HG03442 (cell line): ENCODE measurements at regions not wholly inside any gene's neighbourhood (a gene's known extent, or its start where the extent isn't known, plus 50 kb on each side); places are given as distances from the start of the nearest gene placed in this dataset.
A peak's percentile ranks its signal among the peaks of the same experiment; 100 is the strongest.

Experiments used
- ATAC-seq: cut with Tn5 transposase; IDR thresholded peaks from one replicate; pipeline ENCODE4 v1.9.1; 2021; ENCODE audit warnings: mild to moderate bottlenecking, moderate library complexity; ENCODE audit not compliant: unreplicated experiment

- no peak for ATAC-seq
Measured at GRCh38 chr13:95352486-95352885, 51.2 kb upstream of the ABCC4 start.

GRCh38 chr13:95354156-95354555 is 52.9 kb upstream of the ABCC4 start:
- no peak for ATAC-seq

- ATAC-seq: no peak
Measured at GRCh38 chr13:95354680-95355487, 53.6 kb upstream of the ABCC4 start.

GRCh38 chr13:95355494-95355893 is 54.2 kb upstream of the ABCC4 start:
- ATAC-seq: no peak

GRCh38 chr13:95356916-95357315 is 55.7 kb upstream of the ABCC4 start:
- no peak for ATAC-seq

- ATAC-seq: no peak
Measured at GRCh38 chr13:95357875-95358274, 56.6 kb upstream of the ABCC4 start.

- no peak for ATAC-seq
Measured at GRCh38 chr13:95360052-95360451, 58.8 kb upstream of the ABCC4 start.

GRCh38 chr13:95360464-95361097 is 59.3 kb upstream of the ABCC4 start:
- ATAC-seq: no peak

- no peak for ATAC-seq
Measured at GRCh38 chr13:95361686-95362085, 60.4 kb upstream of the ABCC4 start.

- ATAC-seq: no peak
Measured at GRCh38 chr13:95362666-95363065, 61.4 kb upstream of the ABCC4 start.

GRCh38 chr13:95367309-95367843 is 66.1 kb upstream of the ABCC4 start:
- no peak for ATAC-seq

GRCh38 chr13:95368998-95369397 is 67.7 kb upstream of the ABCC4 start:
- no peak for ATAC-seq

GRCh38 chr13:95375706-95376105 is 74.5 kb upstream of the ABCC4 start:
- no peak for ATAC-seq

GRCh38 chr13:95378603-95379002 is 77.4 kb upstream of the ABCC4 start:
- ATAC-seq: no peak

- ATAC-seq: peak; percentile 91
Measured at GRCh38 chr13:95380468-95381211, 79.4 kb upstream of the ABCC4 start.

- no peak for ATAC-seq
Measured at GRCh38 chr13:95381212-95381527, 79.9 kb upstream of the ABCC4 start.

GRCh38 chr13:95382411-95382810 is 81.2 kb upstream of the ABCC4 start:
- ATAC-seq: no peak

GRCh38 chr13:95382916-95383315 is 81.7 kb upstream of the ABCC4 start:
- ATAC-seq: no peak

- no peak for ATAC-seq
Measured at GRCh38 chr13:95385373-95385772, 84.1 kb upstream of the ABCC4 start.

GRCh38 chr13:95385798-95386197 is 84.5 kb upstream of the ABCC4 start:
- no peak for ATAC-seq

- ATAC-seq: no peak
Measured at GRCh38 chr13:95386370-95386769, 85.1 kb upstream of the ABCC4 start.

GRCh38 chr13:95387733-95388207 is 86.5 kb upstream of the ABCC4 start:
- no peak for ATAC-seq
